HG02759 (cell line): ENCODE measurements at regions not wholly inside any gene's neighbourhood (a gene's known extent, or its start where the extent isn't known, plus 50 kb on each side); places are given as distances from the start of the nearest gene placed in this dataset.
"Not testable (repeated sequence)": the region's sequence is repeated elsewhere in the genome, so short reads cannot be mapped to it uniquely, and the experiment has no call there.

Source experiments
- ATAC-seq: cut with Tn5 transposase; IDR thresholded peaks from one replicate; pipeline ENCODE4 v1.9.1; 2021; ENCODE audit warnings: mild to moderate bottlenecking, moderate library complexity; ENCODE audit not compliant: unreplicated experiment

- ATAC-seq: no peak
Observed at GRCh38 chr4:124833831-124834505, 121.4 kb upstream of the ANKRD50 start.

GRCh38 chr4:124828382-124828781 is 115.8 kb upstream of the ANKRD50 start:
- ATAC-seq: no peak

- no peak for ATAC-seq
Observed at GRCh38 chr4:124817531-124817930, 105.0 kb upstream of the ANKRD50 start.

- ATAC-seq: not testable (repeated sequence)
Observed at GRCh38 chr4:124812203-124812602, 99.7 kb upstream of the ANKRD50 start.

- no peak for ATAC-seq
Observed at GRCh38 chr4:124810827-124811226, 98.3 kb upstream of the ANKRD50 start.

GRCh38 chr4:124807421-124807820 is 94.9 kb upstream of the ANKRD50 start:
- no peak for ATAC-seq

DNA sequence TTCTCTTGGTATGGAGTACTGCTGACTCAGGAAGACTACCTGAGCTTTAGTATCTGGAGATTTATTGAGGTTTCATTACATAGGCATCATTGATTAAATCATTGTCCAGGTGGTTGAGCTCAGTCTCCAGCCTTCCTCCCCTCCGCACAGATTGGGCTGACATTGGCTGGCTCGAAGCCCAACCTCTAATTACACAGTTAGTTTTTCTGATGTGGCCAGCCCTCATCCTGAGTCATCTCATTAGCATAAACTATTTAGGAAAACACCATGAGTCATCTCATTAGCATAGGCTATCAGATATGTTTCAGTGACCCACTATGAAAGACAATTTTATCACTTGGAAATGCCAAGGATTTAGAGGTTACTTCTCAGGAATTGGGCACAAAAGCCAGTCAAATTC is 93.9 kb upstream of the ANKRD50 start:
- no peak for ATAC-seq

- peak; percentile 87 for ATAC-seq
Observed at GRCh38 chr4:124804584-124804983, 92.1 kb upstream of the ANKRD50 start.

DNA sequence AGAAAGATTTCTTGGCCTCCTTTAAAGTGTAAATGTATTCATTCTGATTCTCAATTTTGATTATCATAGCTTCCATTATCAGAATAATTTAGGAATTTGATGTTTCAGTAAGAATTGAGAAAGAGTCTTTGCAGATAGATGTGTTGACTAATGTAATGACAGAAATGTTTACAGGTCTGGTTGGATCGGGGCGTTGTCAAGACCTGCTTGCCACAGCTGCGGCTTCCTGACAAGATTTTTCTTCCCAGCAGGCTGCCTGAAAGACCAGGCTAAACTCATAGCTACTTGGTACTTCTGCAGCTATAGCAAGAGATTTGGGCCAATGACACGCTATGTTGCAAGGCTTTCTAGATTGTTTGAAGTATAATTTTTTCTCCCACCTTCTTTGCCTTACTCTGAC is 91.5 kb upstream of the ANKRD50 start:
- peak; percentile 3 for ATAC-seq

DNA sequence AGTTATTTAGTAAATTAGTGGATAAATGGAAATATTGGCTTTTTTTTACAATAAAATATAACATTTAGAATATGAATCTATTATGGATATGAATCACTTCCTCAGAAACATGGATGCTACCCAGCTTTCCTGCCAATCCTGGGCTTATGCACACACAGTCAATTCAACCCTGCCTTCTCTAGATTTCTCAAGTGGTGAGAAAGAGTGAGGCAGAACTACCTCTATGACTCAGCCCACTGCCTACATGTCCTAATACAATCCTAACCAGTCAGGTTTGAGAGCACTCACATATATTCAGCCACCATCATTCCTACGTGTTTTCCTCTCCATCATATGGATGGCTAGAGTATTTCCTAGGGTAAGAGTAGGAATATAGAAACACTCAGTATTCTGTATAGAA is 91.1 kb upstream of the ANKRD50 start:
- peak; percentile 59 for ATAC-seq

- no peak for ATAC-seq
Observed at GRCh38 chr4:124803026-124803425, 90.5 kb upstream of the ANKRD50 start.

DNA sequence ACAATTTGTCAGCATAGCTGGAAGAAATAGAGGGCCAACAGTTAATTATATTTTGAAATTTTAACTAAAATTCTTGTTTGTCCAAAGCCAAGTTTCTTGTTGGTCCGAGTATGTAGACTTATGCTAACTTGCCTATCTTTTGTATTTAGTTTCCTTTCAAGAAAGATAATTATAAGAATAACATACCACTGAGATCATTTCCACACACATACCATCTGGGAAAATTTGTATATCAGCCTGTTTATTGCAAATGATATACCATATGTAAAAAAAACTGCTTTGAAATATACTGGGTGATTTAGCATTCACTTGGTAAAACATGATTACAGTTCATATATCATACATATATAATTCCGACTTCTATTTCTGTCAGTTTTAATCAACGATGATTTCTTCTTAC is 84.7 kb upstream of the ANKRD50 start:
- no peak for ATAC-seq

DNA sequence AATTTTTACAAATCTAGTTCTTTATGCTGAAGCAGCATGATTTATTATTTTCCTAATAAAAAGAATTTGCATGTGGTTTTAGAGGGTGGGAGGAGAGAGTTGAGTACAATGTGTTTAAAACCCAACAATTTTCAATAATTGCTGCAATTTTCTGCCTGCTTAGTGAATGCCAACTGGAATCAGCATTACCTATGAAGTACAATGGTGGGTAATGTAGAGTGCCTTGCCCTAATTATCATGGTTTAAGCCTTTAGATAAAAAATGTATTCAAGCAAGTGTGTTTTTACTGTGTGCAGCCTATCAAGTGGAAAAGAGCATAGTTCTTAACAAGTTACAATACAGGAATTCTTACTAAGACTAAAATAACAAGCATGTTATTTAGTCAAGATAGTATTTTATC is 77.9 kb upstream of the ANKRD50 start:
- ATAC-seq: no peak

- ATAC-seq: no peak
Observed at GRCh38 chr4:124786634-124787033, 74.1 kb upstream of the ANKRD50 start.

DNA sequence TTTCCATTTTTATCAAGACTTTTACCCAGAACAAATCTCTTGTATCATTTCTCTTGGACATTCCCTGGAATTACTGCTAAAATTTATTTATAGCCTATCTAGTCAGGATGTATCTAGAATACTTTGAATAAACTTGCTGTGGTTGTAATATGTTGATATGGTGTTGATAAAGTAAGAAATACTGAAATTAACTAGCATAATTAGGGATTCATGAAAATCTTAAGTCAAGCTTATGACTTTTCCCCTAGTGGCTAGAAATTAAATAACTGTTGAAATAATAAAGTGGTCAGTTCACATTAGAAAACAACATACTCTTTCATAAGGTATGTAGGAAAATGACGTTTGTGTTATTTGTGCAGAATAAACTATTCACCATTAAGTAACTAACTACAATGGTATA is 73.1 kb upstream of the ANKRD50 start:
- ATAC-seq: no peak

DNA sequence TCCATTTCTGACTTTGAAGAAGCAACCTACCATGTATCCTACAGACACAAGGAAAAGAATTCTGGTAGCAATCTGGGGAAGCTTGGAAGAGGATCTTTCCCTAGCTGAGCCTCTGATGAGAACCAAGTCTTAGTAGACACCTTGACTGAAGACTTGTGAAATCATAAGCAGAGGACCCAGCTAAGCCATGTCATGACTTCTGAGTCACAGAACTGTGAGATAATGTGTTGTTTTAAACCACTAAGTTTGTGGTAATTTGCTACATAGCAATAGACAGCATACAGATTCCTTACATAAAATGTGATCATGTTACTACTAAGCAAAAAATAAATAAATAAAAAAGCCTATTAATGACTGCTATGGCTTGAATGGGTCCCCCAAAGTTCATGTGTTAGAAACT is 71.3 kb upstream of the ANKRD50 start:
- no peak for ATAC-seq

- no peak for ATAC-seq
Observed at GRCh38 chr4:124777007-124777406, 64.5 kb upstream of the ANKRD50 start.

DNA sequence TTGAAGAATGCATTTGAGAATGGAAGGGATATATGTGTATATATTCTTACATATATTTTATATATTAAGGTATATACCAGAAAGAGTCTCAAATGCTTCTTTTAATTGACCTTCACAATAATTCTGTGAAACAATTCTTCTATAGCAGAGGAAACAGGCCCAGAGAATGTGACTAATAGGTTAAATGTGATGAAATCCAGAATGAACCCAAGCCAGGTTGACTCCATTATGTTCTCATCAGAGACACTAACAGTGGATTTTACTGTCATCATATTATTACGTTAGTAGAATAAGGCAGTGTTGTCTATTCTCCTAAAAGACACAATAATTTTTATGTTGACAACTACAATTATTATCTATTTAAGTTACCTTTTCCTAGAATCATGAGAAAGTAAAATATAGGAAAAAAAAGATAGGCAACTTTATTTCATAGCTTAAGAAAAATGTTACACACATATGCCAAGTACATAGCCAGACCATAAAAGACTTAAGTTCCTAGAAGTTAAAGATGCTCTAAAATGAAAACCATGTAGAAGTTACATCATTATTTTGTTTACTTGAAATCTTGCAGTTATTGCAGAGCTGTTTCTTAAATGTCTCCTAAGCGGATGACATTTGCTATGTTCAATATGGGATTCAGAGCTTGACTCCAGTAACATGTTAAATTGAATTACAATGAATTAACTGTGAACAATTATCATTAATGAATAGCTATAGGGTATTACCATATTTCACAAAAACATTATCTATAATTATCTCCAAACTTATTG is 56.2 kb upstream of the ANKRD50 start:
- ATAC-seq: no peak

GRCh38 chr4:124762956-124763355 is 50.4 kb upstream of the ANKRD50 start:
- ATAC-seq: no peak
